ENCODE measurements at regions not wholly inside any gene's neighbourhood (a gene's known extent, or its start where the extent isn't known, plus 50 kb on each side); places are given as distances from the start of the nearest gene placed in this dataset.

DNA sequence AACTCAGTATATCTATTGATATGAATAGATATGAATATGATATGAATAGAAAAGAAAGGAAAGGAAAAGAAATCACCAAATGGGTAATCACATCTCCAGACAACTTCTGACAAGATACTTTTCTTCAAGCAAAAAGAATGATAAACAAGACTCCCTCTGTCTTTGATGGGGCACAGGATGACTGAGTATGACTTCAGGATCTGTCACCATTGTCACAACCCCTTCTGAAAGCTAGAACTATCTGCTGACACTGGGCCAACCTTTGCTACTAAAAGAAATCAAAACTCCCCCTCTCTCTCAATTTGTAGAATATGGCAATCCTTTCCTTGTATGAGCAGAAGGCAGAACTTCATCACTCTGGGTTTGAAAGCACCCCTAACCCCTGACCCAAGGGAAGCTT, 267.2 kb upstream of the RASGEF1B start (continued):
- TF ChIP-seq, protein P1, sequence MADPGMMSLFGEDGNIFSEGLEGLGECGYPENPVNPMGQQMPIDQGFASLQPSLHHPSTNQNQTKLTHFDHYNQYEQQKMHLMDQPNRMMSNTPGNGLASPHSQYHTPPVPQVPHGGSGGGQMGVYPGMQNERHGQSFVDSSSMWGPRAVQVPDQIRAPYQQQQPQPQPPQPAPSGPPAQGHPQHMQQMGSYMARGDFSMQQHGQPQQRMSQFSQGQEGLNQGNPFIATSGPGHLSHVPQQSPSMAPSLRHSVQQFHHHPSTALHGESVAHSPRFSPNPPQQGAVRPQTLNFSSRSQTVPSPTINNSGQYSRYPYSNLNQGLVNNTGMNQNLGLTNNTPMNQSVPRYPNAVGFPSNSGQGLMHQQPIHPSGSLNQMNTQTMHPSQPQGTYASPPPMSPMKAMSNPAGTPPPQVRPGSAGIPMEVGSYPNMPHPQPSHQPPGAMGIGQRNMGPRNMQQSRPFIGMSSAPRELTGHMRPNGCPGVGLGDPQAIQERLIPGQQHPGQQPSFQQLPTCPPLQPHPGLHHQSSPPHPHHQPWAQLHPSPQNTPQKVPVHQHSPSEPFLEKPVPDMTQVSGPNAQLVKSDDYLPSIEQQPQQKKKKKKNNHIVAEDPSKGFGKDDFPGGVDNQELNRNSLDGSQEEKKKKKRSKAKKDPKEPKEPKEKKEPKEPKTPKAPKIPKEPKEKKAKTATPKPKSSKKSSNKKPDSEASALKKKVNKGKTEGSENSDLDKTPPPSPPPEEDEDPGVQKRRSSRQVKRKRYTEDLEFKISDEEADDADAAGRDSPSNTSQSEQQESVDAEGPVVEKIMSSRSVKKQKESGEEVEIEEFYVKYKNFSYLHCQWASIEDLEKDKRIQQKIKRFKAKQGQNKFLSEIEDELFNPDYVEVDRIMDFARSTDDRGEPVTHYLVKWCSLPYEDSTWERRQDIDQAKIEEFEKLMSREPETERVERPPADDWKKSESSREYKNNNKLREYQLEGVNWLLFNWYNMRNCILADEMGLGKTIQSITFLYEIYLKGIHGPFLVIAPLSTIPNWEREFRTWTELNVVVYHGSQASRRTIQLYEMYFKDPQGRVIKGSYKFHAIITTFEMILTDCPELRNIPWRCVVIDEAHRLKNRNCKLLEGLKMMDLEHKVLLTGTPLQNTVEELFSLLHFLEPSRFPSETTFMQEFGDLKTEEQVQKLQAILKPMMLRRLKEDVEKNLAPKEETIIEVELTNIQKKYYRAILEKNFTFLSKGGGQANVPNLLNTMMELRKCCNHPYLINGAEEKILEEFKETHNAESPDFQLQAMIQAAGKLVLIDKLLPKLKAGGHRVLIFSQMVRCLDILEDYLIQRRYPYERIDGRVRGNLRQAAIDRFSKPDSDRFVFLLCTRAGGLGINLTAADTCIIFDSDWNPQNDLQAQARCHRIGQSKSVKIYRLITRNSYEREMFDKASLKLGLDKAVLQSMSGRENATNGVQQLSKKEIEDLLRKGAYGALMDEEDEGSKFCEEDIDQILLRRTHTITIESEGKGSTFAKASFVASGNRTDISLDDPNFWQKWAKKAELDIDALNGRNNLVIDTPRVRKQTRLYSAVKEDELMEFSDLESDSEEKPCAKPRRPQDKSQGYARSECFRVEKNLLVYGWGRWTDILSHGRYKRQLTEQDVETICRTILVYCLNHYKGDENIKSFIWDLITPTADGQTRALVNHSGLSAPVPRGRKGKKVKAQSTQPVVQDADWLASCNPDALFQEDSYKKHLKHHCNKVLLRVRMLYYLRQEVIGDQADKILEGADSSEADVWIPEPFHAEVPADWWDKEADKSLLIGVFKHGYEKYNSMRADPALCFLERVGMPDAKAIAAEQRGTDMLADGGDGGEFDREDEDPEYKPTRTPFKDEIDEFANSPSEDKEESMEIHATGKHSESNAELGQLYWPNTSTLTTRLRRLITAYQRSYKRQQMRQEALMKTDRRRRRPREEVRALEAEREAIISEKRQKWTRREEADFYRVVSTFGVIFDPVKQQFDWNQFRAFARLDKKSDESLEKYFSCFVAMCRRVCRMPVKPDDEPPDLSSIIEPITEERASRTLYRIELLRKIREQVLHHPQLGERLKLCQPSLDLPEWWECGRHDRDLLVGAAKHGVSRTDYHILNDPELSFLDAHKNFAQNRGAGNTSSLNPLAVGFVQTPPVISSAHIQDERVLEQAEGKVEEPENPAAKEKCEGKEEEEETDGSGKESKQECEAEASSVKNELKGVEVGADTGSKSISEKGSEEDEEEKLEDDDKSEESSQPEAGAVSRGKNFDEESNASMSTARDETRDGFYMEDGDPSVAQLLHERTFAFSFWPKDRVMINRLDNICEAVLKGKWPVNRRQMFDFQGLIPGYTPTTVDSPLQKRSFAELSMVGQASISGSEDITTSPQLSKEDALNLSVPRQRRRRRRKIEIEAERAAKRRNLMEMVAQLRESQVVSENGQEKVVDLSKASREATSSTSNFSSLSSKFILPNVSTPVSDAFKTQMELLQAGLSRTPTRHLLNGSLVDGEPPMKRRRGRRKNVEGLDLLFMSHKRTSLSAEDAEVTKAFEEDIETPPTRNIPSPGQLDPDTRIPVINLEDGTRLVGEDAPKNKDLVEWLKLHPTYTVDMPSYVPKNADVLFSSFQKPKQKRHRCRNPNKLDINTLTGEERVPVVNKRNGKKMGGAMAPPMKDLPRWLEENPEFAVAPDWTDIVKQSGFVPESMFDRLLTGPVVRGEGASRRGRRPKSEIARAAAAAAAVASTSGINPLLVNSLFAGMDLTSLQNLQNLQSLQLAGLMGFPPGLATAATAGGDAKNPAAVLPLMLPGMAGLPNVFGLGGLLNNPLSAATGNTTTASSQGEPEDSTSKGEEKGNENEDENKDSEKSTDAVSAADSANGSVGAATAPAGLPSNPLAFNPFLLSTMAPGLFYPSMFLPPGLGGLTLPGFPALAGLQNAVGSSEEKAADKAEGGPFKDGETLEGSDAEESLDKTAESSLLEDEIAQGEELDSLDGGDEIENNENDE (IDR thresholded peaks at IDR 0.05; ENCODE audit: insufficient replicate concordance, low read length) = no peak
- TF ChIP-seq EZH2 (IDR thresholded peaks at IDR 0.05; ENCODE audit: low read depth, low read length, severe bottlenecking) (no peak), RBBP5 (IDR thresholded peaks at IDR 0.05; ENCODE audit: borderline replicate concordance, low read depth, low read length) (no peak), SP1 (IDR thresholded peaks at IDR 0.05; ENCODE audit: low read depth, low read length) (no peak), MAFK (IDR thresholded peaks at IDR 0.05; ENCODE audit: low read depth, low read length) (no peak), JUN (IDR thresholded peaks at IDR 0.05; ENCODE audit: low read depth, low read length) (no peak), KDM1A (IDR thresholded peaks at IDR 0.05; ENCODE audit: borderline replicate concordance, low read length) (no peak), RXRA (IDR thresholded peaks at IDR 0.05; ENCODE audit: insufficient read depth, low read depth, low read length) (no peak)

Data from H1 (cell line).